ENCODE measurements at regions not wholly inside any gene's neighbourhood (a gene's known extent, or its start where the extent isn't known, plus 50 kb on each side); places are given as distances from the start of the nearest gene placed in this dataset.

GRCh38 chrX:138914767-138915166, 203.2 kb upstream of the FGF13 start (continued):
- TF ChIP-seq CTCF (IDR thresholded peaks at IDR 0.05; ENCODE audit: control extremely low read depth in 1 of 3, insufficient read depth in 1 of 3, low read depth in 1 of 3, low read length in 3 of 3) (no peak), RFX5 (IDR thresholded peaks at IDR 0.05; ENCODE audit: borderline replicate concordance, low read depth, low read length) (no peak), SAP30 (IDR thresholded peaks at IDR 0.05; ENCODE audit: insufficient read depth, insufficient replicate concordance, low read length) (no peak), CHD7 (IDR thresholded peaks at IDR 0.05; ENCODE audit: insufficient replicate concordance, low read length) (no peak), POLR2A (IDR thresholded peaks at IDR 0.05; ENCODE audit: control extremely low read depth in 1 of 2, low read depth in 2 of 2, low read length in 2 of 2) (no peak), BCL11A (IDR thresholded peaks at IDR 0.05; ENCODE audit: low read depth in 2 of 2, low read length in 2 of 2) (no peak)
